Spleen (tissue), 3 donors: ENCODE measurements at regions not wholly inside any gene's neighbourhood (a gene's known extent, or its start where the extent isn't known, plus 50 kb on each side); places are given as distances from the start of the nearest gene placed in this dataset.

Source experiments
- POLR2A ChIP-seq, 3 donors: fragments of 450-650 bp; IDR thresholded peaks; one replicate each; pipeline ENCODE4 v1.5.1; 2017; ENCODE audit warnings: antibody characterized with exemption in 3 of 3, mild to moderate bottlenecking in 1 of 3
- POLR2AphosphoS5 ChIP-seq, 3 donors: sonication (generic); formaldehyde crosslinking; IDR thresholded peaks; one replicate each; pipeline ENCODE4 v1.5.1; 2017; ENCODE audit warnings: antibody characterized with exemption in 3 of 3

DNA sequence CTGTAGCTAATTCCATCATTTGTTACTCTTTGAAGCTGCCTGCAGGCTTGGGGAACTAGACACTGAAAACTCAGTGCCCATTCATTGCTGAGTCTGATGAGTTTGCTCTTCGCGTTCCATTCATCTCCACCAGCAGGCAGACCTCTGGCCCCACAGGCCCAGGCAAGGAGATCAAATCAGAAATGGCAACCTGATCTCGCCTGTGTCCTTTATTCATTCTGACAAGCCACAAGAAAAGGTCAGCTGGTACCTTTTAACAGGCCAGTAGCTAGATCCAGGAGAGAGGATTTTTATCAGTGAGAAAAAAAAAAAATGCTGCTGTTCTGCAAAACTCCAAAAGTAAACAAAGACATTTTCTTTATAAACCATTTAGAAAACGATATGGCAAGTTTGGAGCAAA, 742.5 kb downstream of the ETS1 start:
- no peak for TF ChIP-seq POLR2A (IDR thresholded peaks at IDR 0.05)
- no peak for TF ChIP-seq POLR2AphosphoS5 (IDR thresholded peaks at IDR 0.05)
